ENCODE measurements at regions not wholly inside any gene's neighbourhood (a gene's known extent, or its start where the extent isn't known, plus 50 kb on each side); places are given as distances from the start of the nearest gene placed in this dataset.
A peak's percentile ranks its signal among the peaks of the same experiment; 100 is the strongest.

DNA sequence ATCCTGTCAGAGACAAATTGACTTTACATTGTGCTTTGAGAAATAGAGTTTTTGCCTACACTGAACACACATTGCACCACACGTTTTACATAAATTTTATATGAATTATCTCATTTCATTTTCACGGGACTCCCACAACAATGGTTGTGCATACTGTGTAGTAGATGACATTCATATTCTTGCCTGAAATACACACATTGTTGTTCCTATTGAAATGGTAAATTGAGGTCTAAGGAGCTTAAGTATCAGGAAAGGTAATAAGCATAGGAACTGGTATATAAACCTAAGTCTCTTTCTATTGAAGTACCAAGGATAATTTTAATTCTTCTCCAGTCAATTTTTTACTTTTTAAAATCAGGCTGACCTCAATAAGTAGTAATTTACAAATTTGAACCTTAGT, 473.7 kb upstream of the DEPDC1 start:
- TF ChIP-seq, protein P1, sequence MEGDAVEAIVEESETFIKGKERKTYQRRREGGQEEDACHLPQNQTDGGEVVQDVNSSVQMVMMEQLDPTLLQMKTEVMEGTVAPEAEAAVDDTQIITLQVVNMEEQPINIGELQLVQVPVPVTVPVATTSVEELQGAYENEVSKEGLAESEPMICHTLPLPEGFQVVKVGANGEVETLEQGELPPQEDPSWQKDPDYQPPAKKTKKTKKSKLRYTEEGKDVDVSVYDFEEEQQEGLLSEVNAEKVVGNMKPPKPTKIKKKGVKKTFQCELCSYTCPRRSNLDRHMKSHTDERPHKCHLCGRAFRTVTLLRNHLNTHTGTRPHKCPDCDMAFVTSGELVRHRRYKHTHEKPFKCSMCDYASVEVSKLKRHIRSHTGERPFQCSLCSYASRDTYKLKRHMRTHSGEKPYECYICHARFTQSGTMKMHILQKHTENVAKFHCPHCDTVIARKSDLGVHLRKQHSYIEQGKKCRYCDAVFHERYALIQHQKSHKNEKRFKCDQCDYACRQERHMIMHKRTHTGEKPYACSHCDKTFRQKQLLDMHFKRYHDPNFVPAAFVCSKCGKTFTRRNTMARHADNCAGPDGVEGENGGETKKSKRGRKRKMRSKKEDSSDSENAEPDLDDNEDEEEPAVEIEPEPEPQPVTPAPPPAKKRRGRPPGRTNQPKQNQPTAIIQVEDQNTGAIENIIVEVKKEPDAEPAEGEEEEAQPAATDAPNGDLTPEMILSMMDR (IDR thresholded peaks at IDR 0.05; ENCODE audit: low read depth, low read length), result no peak
- DNase-seq (ENCODE audit: extremely low read depth, low read depth), result no peak

GRCh38 chr1:68973459-68974244, 476.8 kb upstream of the DEPDC1 start:
- DNase-seq (ENCODE audit: extremely low read depth, low read depth), result peak; percentile 0
- TF ChIP-seq, protein P1 (IDR thresholded peaks at IDR 0.05; ENCODE audit: low read depth, low read length), result no peak

DNA sequence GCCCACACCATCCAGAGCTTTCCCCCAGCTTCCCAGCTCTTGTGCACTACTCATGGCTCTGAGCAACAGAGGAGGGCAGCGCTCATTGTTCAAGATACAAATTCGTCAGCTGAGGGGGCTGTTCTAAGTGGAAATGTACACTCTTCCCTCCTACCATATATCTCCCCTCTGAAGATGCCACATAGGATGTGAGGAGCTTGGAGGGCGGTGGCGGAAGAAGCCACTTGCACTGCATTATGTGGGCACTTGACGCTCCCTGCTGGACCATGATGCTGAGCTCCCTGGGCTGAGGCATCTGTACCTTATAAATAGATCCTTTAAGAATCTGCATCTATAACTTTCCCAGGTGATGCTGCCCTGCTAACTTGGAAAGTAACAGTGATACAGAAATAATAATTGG, 477.6 kb upstream of the DEPDC1 start:
- no peak for DNase-seq (ENCODE audit: extremely low read depth, low read depth)
- TF ChIP-seq, protein P1 (IDR thresholded peaks at IDR 0.05; ENCODE audit: low read depth, low read length), result no peak

GRCh38 chr1:68975212-68975933, 478.5 kb upstream of the DEPDC1 start:
- TF ChIP-seq, protein P1 (IDR thresholded peaks at IDR 0.05; ENCODE audit: low read depth, low read length), result no peak
- no peak for DNase-seq (ENCODE audit: extremely low read depth, low read depth)

DNA sequence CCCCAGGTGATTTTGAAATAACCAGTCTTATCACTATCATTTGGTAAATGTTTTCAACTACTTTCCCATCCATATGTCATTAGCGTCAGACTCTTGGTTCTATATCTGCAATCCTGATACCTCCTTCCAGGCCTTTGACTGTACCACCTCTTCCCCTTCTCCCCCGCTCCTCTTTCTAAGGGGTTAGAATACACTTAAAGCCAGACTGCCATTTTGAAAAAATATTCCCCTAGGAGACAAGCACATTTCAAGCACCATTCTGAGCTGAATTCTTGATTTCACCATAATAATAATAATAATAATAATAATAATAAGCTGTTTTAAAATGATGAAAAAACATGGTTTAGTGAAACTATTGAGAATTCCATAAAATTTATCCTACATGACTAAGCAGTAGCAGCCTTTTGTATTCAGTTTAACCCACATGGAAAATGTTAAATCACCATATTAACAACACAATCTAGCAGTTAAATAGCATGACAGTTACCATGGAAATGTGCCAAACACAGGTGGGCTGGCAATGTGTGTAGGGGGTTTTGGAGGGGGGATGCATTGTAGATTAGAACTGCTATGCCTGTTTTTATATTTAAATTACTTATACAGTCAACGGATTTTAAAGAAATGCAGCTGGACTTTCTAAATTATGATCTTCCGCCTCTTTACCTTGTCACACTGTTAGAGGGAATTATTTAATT, 480.2 kb upstream of the DEPDC1 start:
- TF ChIP-seq, protein P1 (IDR thresholded peaks at IDR 0.05; ENCODE audit: low read depth, low read length), result no peak
- DNase-seq (ENCODE audit: extremely low read depth, low read depth), result no peak

- no peak for DNase-seq (ENCODE audit: extremely low read depth, low read depth)
These were observed 483.0 kb upstream of the DEPDC1 start for GRCh38 chr1:68979891-68980290.

More at GRCh38 chr1:68979891-68980290, 483.0 kb upstream of the DEPDC1 start:
- TF ChIP-seq, protein P1 (IDR thresholded peaks at IDR 0.05; ENCODE audit: low read depth, low read length), result no peak

All from AG09319 (cell line).